ENCODE measurements at regions not wholly inside any gene's neighbourhood (a gene's known extent, or its start where the extent isn't known, plus 50 kb on each side); places are given as distances from the start of the nearest gene placed in this dataset.

DNA sequence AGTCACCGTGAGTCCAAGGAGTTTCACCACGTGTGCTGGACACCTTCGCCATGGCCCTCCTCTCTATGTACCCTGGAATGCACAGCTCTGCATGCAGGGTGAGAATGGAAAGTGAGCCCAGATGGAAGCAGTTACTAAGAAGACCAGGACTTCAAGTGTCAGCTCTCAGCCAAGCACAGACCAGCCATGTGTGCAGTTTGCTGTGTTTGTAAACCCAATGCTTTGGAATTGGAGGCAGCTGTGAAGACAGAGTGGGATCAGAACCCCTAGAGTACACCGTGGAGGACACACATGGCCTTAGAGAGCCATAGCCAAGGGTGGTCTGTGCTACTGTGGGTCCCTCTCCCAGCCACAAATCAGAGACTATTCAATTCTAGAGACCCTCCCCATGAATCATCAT lies 655.5 kb upstream of the ID2 start:
- Histone ChIP-seq H3K9me3 (no peaks in the 10 kb centered on the region), H3K4me3 (no peak overlapping the region), H3K4me1 (no peaks in the 10 kb centered on the region), H3K36me3 (no peaks in the 10 kb centered on the region), H3K27ac (no peak overlapping the region), H3K27me3 (no peaks in the 10 kb centered on the region)
- TF ChIP-seq POLR2A (IDR thresholded peaks at IDR 0.05): no peak
- TF ChIP-seq, protein P1, sequence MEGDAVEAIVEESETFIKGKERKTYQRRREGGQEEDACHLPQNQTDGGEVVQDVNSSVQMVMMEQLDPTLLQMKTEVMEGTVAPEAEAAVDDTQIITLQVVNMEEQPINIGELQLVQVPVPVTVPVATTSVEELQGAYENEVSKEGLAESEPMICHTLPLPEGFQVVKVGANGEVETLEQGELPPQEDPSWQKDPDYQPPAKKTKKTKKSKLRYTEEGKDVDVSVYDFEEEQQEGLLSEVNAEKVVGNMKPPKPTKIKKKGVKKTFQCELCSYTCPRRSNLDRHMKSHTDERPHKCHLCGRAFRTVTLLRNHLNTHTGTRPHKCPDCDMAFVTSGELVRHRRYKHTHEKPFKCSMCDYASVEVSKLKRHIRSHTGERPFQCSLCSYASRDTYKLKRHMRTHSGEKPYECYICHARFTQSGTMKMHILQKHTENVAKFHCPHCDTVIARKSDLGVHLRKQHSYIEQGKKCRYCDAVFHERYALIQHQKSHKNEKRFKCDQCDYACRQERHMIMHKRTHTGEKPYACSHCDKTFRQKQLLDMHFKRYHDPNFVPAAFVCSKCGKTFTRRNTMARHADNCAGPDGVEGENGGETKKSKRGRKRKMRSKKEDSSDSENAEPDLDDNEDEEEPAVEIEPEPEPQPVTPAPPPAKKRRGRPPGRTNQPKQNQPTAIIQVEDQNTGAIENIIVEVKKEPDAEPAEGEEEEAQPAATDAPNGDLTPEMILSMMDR (IDR thresholded peaks at IDR 0.05): no peak
- WGBS, 2 donors: 52 to 88% methylated on average over 2 to 4 of the region's 4 CpGs
- no peak for DNase-seq
- intact Hi-C loops (cut with DNase I): no loop called here

GRCh38 chr2:8027387-8027786 lies 654.5 kb upstream of the ID2 start:
- no peaks in the 10 kb centered on the region for H3K36me3 ChIP-seq
- TF ChIP-seq, protein P1 (IDR thresholded peaks at IDR 0.05): no peak
- no peak for TF ChIP-seq POLR2A (IDR thresholded peaks at IDR 0.05)
- no peaks in the 10 kb centered on the region for H3K4me1 ChIP-seq
- WGBS, 2 donors: 88 to 92% methylated on average over 2 to 11 of the region's 11 CpGs
- no peaks in the 10 kb centered on the region for H3K27me3 ChIP-seq
- intact Hi-C loops (cut with DNase I): no loop called here
- H3K4me3 ChIP-seq: no peak overlapping the region
- H3K27ac ChIP-seq: no peak overlapping the region
- no peaks in the 10 kb centered on the region for H3K9me3 ChIP-seq
- no peak for DNase-seq

DNA sequence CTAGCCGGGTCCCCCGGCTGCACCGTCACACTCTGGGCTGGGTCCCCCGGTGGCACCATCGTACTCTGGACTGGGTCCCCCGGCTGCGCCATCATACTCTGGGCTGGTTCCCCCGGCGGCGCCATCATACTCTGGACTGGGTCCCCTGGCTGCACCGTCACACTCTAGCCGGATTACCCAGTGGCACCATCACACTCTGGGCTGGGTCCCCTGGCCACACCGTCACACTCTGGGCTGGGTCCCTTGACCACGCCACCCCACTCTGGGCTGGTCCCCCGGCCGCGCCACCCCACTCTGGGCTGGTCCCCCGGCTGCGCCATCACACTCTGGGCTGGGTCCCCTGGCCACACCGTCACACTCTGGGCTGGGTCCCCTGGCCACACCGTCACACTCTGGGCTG lies 653.8 kb upstream of the ID2 start:
- H3K27ac ChIP-seq: no peak overlapping the region
- TF ChIP-seq, protein P1 (IDR thresholded peaks at IDR 0.05): no peak
- TF ChIP-seq POLR2A (IDR thresholded peaks at IDR 0.05): no peak
- H3K9me3 ChIP-seq: no peaks in the 10 kb centered on the region
- 97% methylated on average over 13 of the region's 21 CpGs; no CpG with 5 or more reads in 1 of the 2 donors for WGBS, 2 donors
- DNase-seq: no peak
- no peaks in the 10 kb centered on the region for H3K27me3 ChIP-seq
- H3K4me3 ChIP-seq: no peak overlapping the region
- H3K36me3 ChIP-seq: no peaks in the 10 kb centered on the region
- intact Hi-C loops (cut with DNase I): no loop called here
- no peaks in the 10 kb centered on the region for H3K4me1 ChIP-seq

DNA sequence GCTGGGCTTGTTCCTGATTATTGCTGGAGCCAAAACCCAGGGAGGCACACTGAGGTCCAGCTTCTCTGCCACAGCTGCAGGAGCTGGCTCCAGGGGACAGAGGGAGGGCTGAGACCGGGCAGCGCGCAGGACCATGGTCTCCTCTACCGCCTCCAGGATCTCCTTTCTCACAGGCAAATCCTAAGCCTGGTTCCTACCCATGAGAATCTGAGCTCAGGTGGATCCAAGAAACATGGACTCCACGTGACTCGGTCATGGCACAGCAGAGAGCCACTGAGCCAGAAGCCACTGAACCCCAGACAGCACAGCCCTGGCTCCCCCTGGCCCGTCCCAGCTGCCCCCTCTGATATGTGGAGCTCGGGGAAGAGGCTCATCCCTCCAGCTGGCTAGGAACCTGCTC lies 653.4 kb upstream of the ID2 start:
- H3K9me3 ChIP-seq: no peaks in the 10 kb centered on the region
- DNase-seq: no peak
- intact Hi-C loops (cut with DNase I): no loop called here
- no peaks in the 10 kb centered on the region for H3K4me1 ChIP-seq
- TF ChIP-seq, protein P1 (IDR thresholded peaks at IDR 0.05): no peak
- no peak for TF ChIP-seq POLR2A (IDR thresholded peaks at IDR 0.05)
- H3K27me3 ChIP-seq: no peaks in the 10 kb centered on the region
- 60 to 100% methylated on average over 2 to 5 of the region's 8 CpGs for WGBS, 2 donors
- H3K4me3 ChIP-seq: no peak overlapping the region
- H3K27ac ChIP-seq: no peak overlapping the region
- H3K36me3 ChIP-seq: no peaks in the 10 kb centered on the region

- no peaks in the 10 kb centered on the region for H3K4me1 ChIP-seq
- DNase-seq: no peak
- 57 to 76% methylated on average over 2 to 4 of the region's 5 CpGs for WGBS, 2 donors
- H3K9me3 ChIP-seq: no peaks in the 10 kb centered on the region
- no peak overlapping the region for H3K27ac ChIP-seq
- intact Hi-C loops (cut with DNase I): no loop called here
- H3K27me3 ChIP-seq: no peaks in the 10 kb centered on the region
- no peak for TF ChIP-seq POLR2A (IDR thresholded peaks at IDR 0.05)
- TF ChIP-seq, protein P1 (IDR thresholded peaks at IDR 0.05): no peak
- H3K4me3 ChIP-seq: no peak overlapping the region
- no peaks in the 10 kb centered on the region for H3K36me3 ChIP-seq
These were observed 652.9 kb upstream of the ID2 start for GRCh38 chr2:8028981-8029380.
